Parathyroid adenoma (tissue), 2 donors: ENCODE measurements at regions not wholly inside any gene's neighbourhood (a gene's known extent, or its start where the extent isn't known, plus 50 kb on each side); places are given as distances from the start of the nearest gene placed in this dataset.

Source experiments
- H2AFZ ChIP-seq: fragments of 300-600 bp; sonication (generic); one replicate; pipeline ENCODE4 v1.7.0; 2017; ENCODE audit warnings: antibody characterized with exemption, mild to moderate bottlenecking
- H3K27ac ChIP-seq: fragments of 300-600 bp; sonication (generic); one replicate; pipeline ENCODE4 v1.7.0; 2017
- H3K27me3 ChIP-seq: fragments of 300-600 bp; sonication (generic); one replicate; pipeline ENCODE4 v1.7.0; 2017; ENCODE audit warnings: low read length; ENCODE audit not compliant: control insufficient read depth, insufficient read depth
- H3K36me3 ChIP-seq: fragments of 300-600 bp; sonication (generic); one replicate; pipeline ENCODE4 v1.7.0; 2017; ENCODE audit warnings: low read length; ENCODE audit not compliant: control insufficient read depth, insufficient read depth
- H3K4me1 ChIP-seq: fragments of 300-600 bp; sonication (generic); one replicate; pipeline ENCODE4 v1.7.0; 2017; ENCODE audit warnings: control low read depth
- H3K4me2 ChIP-seq: fragments of 300-600 bp; sonication (generic); one replicate; pipeline ENCODE4 v1.7.0; 2017; ENCODE audit warnings: low read length
- H3K4me3 ChIP-seq: fragments of 300-600 bp; sonication (generic); one replicate; pipeline ENCODE4 v1.7.0; 2017; ENCODE audit warnings: low read depth, low read length
- H3K79me2 ChIP-seq: fragments of 300-600 bp; sonication (generic); one replicate; pipeline ENCODE4 v1.7.0; 2017; ENCODE audit warnings: control low read depth
- H3K9ac ChIP-seq: fragments of 300-600 bp; sonication (generic); one replicate; pipeline ENCODE4 v1.7.0; 2017; ENCODE audit warnings: mild to moderate bottlenecking
- H3K9me3 ChIP-seq: fragments of 300-600 bp; sonication (generic); one replicate; pipeline ENCODE4 v1.7.0; 2017; ENCODE audit warnings: low read length; ENCODE audit not compliant: control insufficient read depth
- TF ChIP-seq, protein P1 (sequence below): fragments of 300-600 bp; sonication (generic); IDR thresholded peaks from one replicate; pipeline ENCODE4 v1.7.0; 2017; ENCODE audit warnings: antibody characterized with exemption, mild to moderate bottlenecking
- donor health status: primary hyperparathyroidism.

DNA sequence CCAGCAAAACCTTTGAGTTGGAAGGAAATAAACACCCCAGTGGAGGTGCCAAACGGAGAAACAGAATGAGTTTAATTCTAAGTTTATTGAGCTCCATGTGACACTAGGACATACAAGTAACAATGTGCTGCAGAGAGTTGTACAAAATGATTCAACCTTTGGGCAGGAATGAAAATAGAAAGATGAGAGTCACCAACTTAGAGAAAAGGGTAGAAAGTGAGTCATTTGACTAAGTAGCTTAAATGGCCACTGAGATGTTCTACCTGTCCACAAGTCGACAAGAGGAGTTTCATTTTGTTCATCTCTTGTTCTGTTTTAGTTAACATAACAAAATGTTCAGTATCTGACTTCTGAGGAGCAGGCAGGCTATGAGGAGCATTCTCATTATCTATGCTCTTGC is 284.7 kb downstream of the NR2F1-AS1 start:
- Histone ChIP-seq H3K9ac (no peak overlapping the region), H3K27ac (no peak overlapping the region), H3K4me2 (no peak overlapping the region), H3K79me2 (no peaks in the 10 kb centered on the region), H3K27me3 (no peaks in the 10 kb centered on the region), H3K4me3 (no peak overlapping the region), H3K9me3 (no peaks in the 10 kb centered on the region), H3K36me3 (no peaks in the 10 kb centered on the region), H2AFZ (no peak overlapping the region), H3K4me1 (no peaks in the 10 kb centered on the region)
- TF ChIP-seq, protein P1, sequence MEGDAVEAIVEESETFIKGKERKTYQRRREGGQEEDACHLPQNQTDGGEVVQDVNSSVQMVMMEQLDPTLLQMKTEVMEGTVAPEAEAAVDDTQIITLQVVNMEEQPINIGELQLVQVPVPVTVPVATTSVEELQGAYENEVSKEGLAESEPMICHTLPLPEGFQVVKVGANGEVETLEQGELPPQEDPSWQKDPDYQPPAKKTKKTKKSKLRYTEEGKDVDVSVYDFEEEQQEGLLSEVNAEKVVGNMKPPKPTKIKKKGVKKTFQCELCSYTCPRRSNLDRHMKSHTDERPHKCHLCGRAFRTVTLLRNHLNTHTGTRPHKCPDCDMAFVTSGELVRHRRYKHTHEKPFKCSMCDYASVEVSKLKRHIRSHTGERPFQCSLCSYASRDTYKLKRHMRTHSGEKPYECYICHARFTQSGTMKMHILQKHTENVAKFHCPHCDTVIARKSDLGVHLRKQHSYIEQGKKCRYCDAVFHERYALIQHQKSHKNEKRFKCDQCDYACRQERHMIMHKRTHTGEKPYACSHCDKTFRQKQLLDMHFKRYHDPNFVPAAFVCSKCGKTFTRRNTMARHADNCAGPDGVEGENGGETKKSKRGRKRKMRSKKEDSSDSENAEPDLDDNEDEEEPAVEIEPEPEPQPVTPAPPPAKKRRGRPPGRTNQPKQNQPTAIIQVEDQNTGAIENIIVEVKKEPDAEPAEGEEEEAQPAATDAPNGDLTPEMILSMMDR: no peak

- no peak overlapping the region for H2AFZ ChIP-seq
- no peaks in the 10 kb centered on the region for H3K9me3 ChIP-seq
- H3K4me1 ChIP-seq: no peaks in the 10 kb centered on the region
- H3K27me3 ChIP-seq: no peaks in the 10 kb centered on the region
- no peak overlapping the region for H3K9ac ChIP-seq
- H3K4me2 ChIP-seq: no peak overlapping the region
- no peaks in the 10 kb centered on the region for H3K36me3 ChIP-seq
- H3K27ac ChIP-seq: no peak overlapping the region
- H3K4me3 ChIP-seq: no peak overlapping the region
- H3K79me2 ChIP-seq: no peaks in the 10 kb centered on the region
- TF ChIP-seq, protein P1: no peak
Measured at GRCh38 chr5:93294996-93295395, 286.0 kb downstream of the NR2F1-AS1 start.

DNA sequence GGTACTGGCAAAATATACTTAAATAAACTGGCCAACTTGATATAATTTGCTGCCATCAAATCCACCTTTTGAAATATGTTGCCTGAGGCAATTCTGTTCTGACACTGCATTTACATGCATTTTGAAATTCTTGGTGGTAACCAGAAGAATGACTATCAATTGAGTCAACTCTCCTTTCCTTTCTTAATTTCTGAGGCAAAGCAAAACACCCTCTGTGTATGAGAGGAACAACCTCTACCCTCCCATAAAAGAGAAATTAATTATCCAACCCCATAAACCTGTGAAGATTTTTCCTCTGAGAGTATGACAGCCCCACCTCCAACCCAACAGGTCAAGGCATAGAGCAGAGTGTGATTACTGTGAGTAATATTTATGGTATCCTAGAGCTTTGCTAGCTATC is 286.8 kb downstream of the NR2F1-AS1 start:
- Histone ChIP-seq H3K4me3 (no peak overlapping the region), H3K9me3 (no peaks in the 10 kb centered on the region), H3K9ac (no peak overlapping the region), H3K27ac (no peak overlapping the region), H3K79me2 (no peaks in the 10 kb centered on the region), H3K4me1 (no peaks in the 10 kb centered on the region), H3K36me3 (no peaks in the 10 kb centered on the region), H2AFZ (no peak overlapping the region), H3K27me3 (no peaks in the 10 kb centered on the region), H3K4me2 (no peak overlapping the region)
- TF ChIP-seq, protein P1: no peak

- TF ChIP-seq, protein P1: no peak
- Histone ChIP-seq H3K79me2 (no peaks in the 10 kb centered on the region), H3K4me2 (no peak overlapping the region), H3K4me1 (no peaks in the 10 kb centered on the region), H3K27me3 (no peaks in the 10 kb centered on the region), H3K27ac (no peak overlapping the region), H2AFZ (no peak overlapping the region), H3K9ac (no peak overlapping the region), H3K4me3 (no peak overlapping the region), H3K9me3 (no peaks in the 10 kb centered on the region), H3K36me3 (no peaks in the 10 kb centered on the region)
Measured at GRCh38 chr5:93289942-93290341, 291.1 kb downstream of the NR2F1-AS1 start.

DNA sequence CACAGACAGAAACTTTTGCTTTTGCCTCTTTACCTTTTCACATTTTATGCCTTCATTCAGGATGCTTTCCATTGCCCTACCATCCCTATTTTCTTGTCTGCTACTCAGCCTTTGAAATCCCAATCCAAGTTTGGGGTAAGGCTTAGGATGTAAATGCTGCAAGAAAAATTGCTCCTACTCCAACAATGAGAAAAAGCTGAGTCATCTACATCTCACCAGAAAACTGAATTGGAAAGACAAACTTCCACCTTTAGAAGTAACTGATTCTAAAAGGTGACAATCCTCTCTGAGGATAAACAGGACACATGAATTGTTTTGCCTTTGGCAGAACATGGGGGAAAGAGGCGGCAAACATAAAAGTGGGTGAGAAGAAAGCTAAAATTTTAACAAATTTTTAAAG is 295.6 kb downstream of the NR2F1-AS1 start:
- Histone ChIP-seq H3K79me2 (no peaks in the 10 kb centered on the region), H3K36me3 (no peaks in the 10 kb centered on the region), H3K27me3 (no peaks in the 10 kb centered on the region), H3K27ac (no peak overlapping the region), H3K4me3 (no peak overlapping the region), H3K9me3 (no peaks in the 10 kb centered on the region), H3K4me1 (no peaks in the 10 kb centered on the region), H3K9ac (no peak overlapping the region), H2AFZ (no peak overlapping the region), H3K4me2 (no peak overlapping the region)
- TF ChIP-seq, protein P1: no peak
